GM18909 (cell line): ENCODE measurements at regions not wholly inside any gene's neighbourhood (a gene's known extent, or its start where the extent isn't known, plus 50 kb on each side); places are given as distances from the start of the nearest gene placed in this dataset.
"Not testable (repeated sequence)": the region's sequence is repeated elsewhere in the genome, so short reads cannot be mapped to it uniquely, and the experiment has no call there.

Source experiments
- ATAC-seq: cut with Tn5 transposase; IDR thresholded peaks from one replicate; pipeline ENCODE4 v1.9.1; 2021; ENCODE audit warnings: mild to moderate bottlenecking; ENCODE audit not compliant: unreplicated experiment, poor library complexity

- ATAC-seq = no peak
Observed at GRCh38 chr5:71771191-71771590, 52.1 kb downstream of the CARTPT start.

DNA sequence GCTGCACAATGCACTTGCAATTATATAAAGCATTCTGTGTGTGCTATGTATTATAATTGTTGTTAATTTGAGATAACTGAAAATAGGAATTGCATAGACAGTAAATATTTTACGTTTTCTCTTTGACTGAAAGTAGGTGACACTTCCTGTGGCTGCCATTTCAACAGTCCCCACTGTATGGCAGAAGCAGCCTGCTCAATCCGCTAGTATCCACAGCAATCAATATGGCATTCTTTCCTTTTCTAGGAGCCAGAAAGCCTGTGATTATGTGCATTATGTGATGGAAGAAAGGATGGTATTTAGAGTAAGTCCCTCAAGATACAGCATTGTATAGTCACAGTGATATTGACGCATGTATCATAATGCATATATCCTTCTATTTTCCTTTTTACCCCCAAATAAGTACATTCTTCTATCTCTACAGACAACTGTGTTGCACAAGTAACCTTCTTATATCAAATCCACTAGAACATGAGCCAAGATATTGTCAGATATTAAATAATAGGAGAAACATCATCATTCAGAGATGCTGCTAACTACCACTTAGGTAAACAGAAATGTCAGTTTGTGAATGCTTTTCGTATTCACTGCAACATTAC is 59.7 kb downstream of the CARTPT start:
- ATAC-seq = no peak

DNA sequence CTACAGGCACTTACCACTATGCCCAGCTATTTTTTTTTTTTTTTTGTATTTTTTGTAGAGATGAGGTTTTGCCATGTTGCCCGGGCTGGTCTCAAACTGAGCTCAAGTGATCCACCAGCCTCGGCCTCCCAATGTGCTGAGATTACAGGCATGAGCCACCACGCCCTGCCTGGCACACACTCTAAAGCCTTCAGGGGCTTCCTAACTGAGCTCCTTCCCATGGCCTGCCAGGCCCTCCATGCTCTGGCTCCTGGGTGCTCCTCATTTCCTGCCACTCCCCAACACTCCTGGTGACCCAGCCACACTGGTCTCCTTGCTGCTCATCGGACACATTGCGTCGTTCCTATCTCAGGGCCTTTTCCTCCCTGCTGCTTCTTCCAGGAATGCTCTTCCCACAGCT is 61.5 kb downstream of the CARTPT start:
- no peak for ATAC-seq

DNA sequence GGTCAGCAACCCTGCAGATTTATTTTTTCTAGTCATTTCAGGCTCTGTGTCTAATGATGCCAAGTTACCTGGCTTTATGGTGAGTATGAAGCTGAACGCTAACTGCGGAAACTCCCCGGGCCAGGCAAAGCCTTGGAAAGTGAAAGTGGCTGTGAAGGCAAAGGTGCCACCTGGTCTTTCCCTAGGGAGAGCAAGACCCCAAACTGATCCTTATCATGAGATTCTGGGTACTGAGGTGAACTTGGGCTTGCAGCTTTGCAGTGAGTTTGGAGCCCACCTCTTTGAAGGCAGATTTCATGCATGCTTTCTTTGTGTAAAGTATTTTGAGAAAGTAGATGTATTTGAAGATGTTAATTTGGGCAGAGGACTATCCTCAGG is 63.3 kb downstream of the CARTPT start:
- ATAC-seq = no peak

DNA sequence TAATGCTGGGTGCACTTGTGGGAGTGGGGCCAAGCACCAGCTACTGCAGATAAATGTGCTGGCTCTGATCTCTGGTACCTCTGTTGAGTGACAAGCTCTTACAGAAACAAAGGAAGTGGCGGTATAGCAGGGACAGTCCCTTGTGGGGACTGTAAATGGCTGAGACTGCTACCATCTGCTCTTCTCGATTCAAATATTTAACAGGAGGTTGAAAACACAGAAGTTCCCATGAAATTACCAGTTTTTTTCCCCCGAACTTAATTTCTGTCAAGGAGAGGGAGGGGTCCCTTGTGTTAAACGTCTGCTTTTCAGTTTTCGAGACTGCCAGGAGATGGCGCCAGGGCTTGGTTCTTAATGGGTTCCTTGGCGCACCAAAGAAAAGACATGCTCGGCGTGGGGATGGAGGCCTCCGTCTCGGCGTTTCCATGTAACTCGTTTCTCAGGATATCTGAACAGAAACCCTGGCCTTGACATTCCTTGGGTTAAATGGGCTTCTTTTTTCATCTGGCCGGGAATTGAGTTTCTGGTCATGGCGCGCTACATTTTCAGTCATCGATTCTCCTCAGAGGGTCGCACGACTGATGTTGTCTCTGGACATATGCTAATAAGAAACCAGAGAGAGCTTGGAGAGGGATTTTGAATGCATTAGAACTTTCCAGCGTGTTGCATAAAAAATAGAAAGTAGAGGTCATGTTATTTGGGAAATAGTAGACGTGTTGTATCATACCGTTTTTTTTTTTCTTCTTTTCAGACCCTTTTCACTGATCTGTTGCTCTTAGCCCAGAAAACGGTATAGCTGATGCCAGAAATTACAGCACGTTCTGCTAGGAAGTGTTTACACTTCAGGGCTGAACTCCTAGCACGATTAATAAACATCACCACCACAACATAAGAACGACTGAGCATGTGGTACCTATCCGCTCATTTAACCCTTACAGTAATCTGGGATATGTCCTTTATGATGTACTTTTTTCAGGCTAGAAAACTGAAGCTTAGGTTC is 64.0 kb downstream of the CARTPT start:
- ATAC-seq = peak; percentile 95

- no peak for ATAC-seq
Observed at GRCh38 chr5:71783891-71784290, 64.8 kb downstream of the CARTPT start.

- ATAC-seq = no peak
Observed at GRCh38 chr5:71786337-71787055, 67.4 kb downstream of the CARTPT start.

DNA sequence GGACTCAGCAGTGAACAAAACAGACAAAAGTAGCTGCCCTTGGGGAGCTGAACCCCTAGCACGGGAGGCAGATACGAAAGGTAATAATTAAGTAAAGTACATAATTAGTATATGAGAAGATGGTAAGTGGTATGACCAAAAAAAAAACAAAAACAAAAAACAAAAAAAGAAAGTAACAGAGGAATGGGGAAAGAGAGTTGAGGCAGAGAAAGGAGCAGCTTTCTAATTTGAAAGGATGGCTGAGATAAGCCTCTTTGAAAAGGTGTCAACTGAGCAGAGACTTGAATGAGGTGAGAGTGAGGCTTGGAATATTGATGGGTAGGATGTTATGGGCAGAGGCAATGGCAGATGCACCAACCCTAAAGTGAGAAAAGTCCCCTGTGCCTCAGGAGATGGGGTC is 69.7 kb downstream of the CARTPT start:
- no peak for ATAC-seq

DNA sequence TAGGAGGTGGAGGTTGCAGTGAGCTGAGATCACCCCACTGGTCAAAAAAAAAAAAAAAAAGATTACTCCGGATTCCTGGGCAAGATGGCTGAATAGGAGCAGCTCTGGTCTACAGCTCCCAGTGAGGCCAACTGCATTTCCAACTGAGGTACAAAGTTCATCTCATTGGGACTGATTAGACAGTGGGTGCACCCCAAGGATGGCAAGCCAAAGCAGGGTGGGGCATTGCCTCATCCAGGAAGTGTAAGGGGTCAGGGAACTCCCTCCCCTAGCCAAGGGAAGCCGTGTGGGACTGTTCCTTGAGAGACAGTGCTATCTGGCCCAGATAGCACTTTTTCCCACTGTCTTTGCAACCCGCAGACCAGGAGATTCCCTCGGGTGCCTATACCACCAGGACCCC is 70.7 kb downstream of the CARTPT start:
- ATAC-seq = no peak

- no peak for ATAC-seq
Observed at GRCh38 chr5:71790433-71790832, 71.4 kb downstream of the CARTPT start.

GRCh38 chr5:71792041-71792440 is 73.0 kb downstream of the CARTPT start:
- ATAC-seq = not testable (repeated sequence)

- ATAC-seq = no peak
Observed at GRCh38 chr5:71794061-71794695, 75.1 kb downstream of the CARTPT start.

- ATAC-seq = no peak
Observed at GRCh38 chr5:71802673-71803072, 83.6 kb downstream of the CARTPT start.

GRCh38 chr5:71806711-71807110 is 87.6 kb downstream of the CARTPT start:
- no peak for ATAC-seq

GRCh38 chr5:71807909-71808308 is 88.8 kb downstream of the CARTPT start:
- no peak for ATAC-seq

DNA sequence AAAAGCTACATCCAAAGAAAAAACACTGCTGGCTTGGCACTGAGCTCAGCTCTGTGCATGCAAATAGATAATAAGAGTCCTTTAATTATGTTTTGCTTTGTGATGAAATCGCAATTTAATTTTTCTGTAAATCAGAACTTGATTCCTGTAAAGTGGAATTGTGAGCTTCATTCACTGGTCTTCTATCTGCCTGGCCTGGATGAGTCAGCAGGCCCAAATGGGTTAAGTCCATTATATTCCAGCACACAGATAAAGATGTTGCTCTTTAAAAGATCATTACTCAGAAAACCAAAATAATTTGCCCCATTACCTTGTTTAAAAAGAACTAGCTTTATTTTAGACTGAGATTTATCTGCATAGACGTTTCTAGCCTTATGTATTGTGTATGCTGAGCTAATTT is 90.4 kb downstream of the CARTPT start:
- no peak for ATAC-seq

DNA sequence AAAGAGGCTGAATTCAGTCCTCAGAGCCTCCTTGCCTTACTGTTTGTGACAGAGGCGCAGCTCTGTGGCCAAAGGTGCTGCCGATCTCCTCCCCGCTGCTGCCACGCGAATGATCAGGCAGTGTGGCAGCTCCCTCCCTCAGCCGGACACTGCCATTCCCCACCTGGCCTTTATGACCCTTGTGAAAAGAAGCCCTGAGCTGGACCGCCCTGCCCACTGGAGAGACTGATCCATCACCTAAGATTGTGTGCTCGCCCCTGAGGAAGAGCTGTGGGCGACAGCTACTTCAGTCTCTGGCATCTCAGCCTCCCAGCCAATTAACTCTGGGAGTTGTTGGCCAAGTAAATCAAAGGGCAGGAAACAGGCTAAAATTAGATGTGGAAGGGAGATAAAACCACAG is 90.9 kb downstream of the CARTPT start:
- ATAC-seq = no peak

- ATAC-seq = no peak
Observed at GRCh38 chr5:71810471-71811195, 91.6 kb downstream of the CARTPT start.

- ATAC-seq = no peak
Observed at GRCh38 chr5:71811779-71812178, 92.7 kb downstream of the CARTPT start.

GRCh38 chr5:71816307-71816706 is 97.2 kb downstream of the CARTPT start:
- ATAC-seq = no peak
